Thoracic aorta (tissue), 2 donors: ENCODE measurements at regions not wholly inside any gene's neighbourhood (a gene's known extent, or its start where the extent isn't known, plus 50 kb on each side); places are given as distances from the start of the nearest gene placed in this dataset.

Source experiments
- ATAC-seq: fragments of 150-250 bp; one replicate; pipeline ENCODE4 v1.8.0; 2017; ENCODE audit warnings: low read depth; ENCODE audit not compliant: insufficient number of reproducible peaks, low FRiP score
- DNase-seq: peaks from one replicate; pipeline ENCODE4 v3.0.0-alpha.2; 2020; ENCODE audit warnings: low spot score
- H3K27ac ChIP-seq, 2 donors: fragments of 200-600 bp; sonication (generic); 1 replicate in 1 of 2; 2 replicates in 1 of 2; pipeline ENCODE4 v1.5.1; 2016; ENCODE audit warnings: mild to moderate bottlenecking in 2 of 2, moderate library complexity in 2 of 2
- H3K27me3 ChIP-seq: fragments of 200-600 bp; sonication (generic); replicated peaks from 2 replicates; pipeline ENCODE4 v1.6.0; 2016; ENCODE audit warnings: mild to moderate bottlenecking; ENCODE audit not compliant: insufficient read depth
- H3K36me3 ChIP-seq: fragments of 200-600 bp; sonication (generic); one replicate; pipeline ENCODE4 v1.5.1; 2016
- H3K4me1 ChIP-seq, 2 donors: fragments of 200-600 bp; sonication (generic); 1 replicate in 1 of 2; 2 replicates in 1 of 2; pipeline versions ENCODE4 v1.5.1 to v1.6.0; 2016; ENCODE audit warnings: low read depth in 2 of 2, mild to moderate bottlenecking in 1 of 2; ENCODE audit not compliant: control insufficient read depth in 1 of 2
- H3K4me3 ChIP-seq: fragments of 200-600 bp; sonication (generic); 2 replicates; pipeline ENCODE4 v1.5.1; 2016; ENCODE audit warnings: mild to moderate bottlenecking
- H3K9me3 ChIP-seq: fragments of 200-600 bp; sonication (generic); 2 replicates; pipeline ENCODE4 v1.5.1; 2016
- CTCF ChIP-seq: fragments of 200-600 bp; sonication (generic); IDR thresholded peaks from one replicate; pipeline ENCODE4 v1.5.1; 2019; ENCODE audit warnings: antibody characterized with exemption

- no peaks in the 10 kb centered on the region for H3K36me3 ChIP-seq
These were observed 147.4 kb upstream of the RPS6KA3 start for GRCh38 chrX:20414066-20414465.

GRCh38 chrX:20412871-20413486 lies 146.3 kb upstream of the RPS6KA3 start:
- no peak overlapping the region for H3K27ac ChIP-seq
- ATAC-seq (no peak), DNase-seq (no peak)
- no peaks in the 10 kb centered on the region for H3K27me3 ChIP-seq
- no peaks in the 10 kb centered on the region for H3K9me3 ChIP-seq
- no peak overlapping the region for H3K4me3 ChIP-seq
- H3K36me3 ChIP-seq, result no peaks in the 10 kb centered on the region
- TF ChIP-seq CTCF, result no peak
- no peaks in the 10 kb centered on the region for H3K4me1 ChIP-seq

More at GRCh38 chrX:20414066-20414465, 147.4 kb upstream of the RPS6KA3 start:
- DNase-seq (no peak), ATAC-seq (no peak)
- Histone ChIP-seq H3K27ac (no peak overlapping the region), H3K4me1 (no peaks in the 10 kb centered on the region), H3K9me3 (no peaks in the 10 kb centered on the region), H3K4me3 (no peak overlapping the region), H3K27me3 (no peaks in the 10 kb centered on the region)
- no peak for TF ChIP-seq CTCF

- Histone ChIP-seq H3K27me3 (no peaks in the 10 kb centered on the region), H3K36me3 (no peaks in the 10 kb centered on the region), H3K4me3 (no peak overlapping the region), H3K4me1 (no peaks in the 10 kb centered on the region), H3K27ac (no peak overlapping the region), H3K9me3 (no peaks in the 10 kb centered on the region)
- TF ChIP-seq CTCF, result no peak
- ATAC-seq, result no peak
- no peak for DNase-seq
These were observed 143.8 kb upstream of the RPS6KA3 start for GRCh38 chrX:20410540-20410939.

GRCh38 chrX:20409991-20410390 lies 143.3 kb upstream of the RPS6KA3 start:
- no peaks in the 10 kb centered on the region for H3K36me3 ChIP-seq
- ATAC-seq, result no peak
- DNase-seq, result no peak
- no peak for TF ChIP-seq CTCF
- H3K4me1 ChIP-seq, result no peaks in the 10 kb centered on the region
- H3K27ac ChIP-seq, result no peak overlapping the region
- no peak overlapping the region for H3K4me3 ChIP-seq
- H3K27me3 ChIP-seq, result no peaks in the 10 kb centered on the region
- no peaks in the 10 kb centered on the region for H3K9me3 ChIP-seq

GRCh38 chrX:20402956-20403355 lies 136.2 kb upstream of the RPS6KA3 start:
- H3K27ac ChIP-seq, result no peak overlapping the region
- no peak for ATAC-seq
- H3K4me3 ChIP-seq, result no peak overlapping the region
- no peaks in the 10 kb centered on the region for H3K9me3 ChIP-seq
- H3K27me3 ChIP-seq, result no peaks in the 10 kb centered on the region
- H3K4me1 ChIP-seq, result no peaks in the 10 kb centered on the region
- H3K36me3 ChIP-seq, result no peaks in the 10 kb centered on the region
- DNase-seq, result no peak
- no peak for TF ChIP-seq CTCF
